Neural cell (in vitro differentiated cells): ENCODE measurements at regions not wholly inside any gene's neighbourhood (a gene's known extent, or its start where the extent isn't known, plus 50 kb on each side); places are given as distances from the start of the nearest gene placed in this dataset.
"Not testable (repeated sequence)": the region's sequence is repeated elsewhere in the genome, so short reads cannot be mapped to it uniquely, and the experiment has no call there.

Experiments
- H2AFZ ChIP-seq: fragments of 200-600, 300-800 bp; sonication (generic), shearing (Covaris generic); 2 replicates; pipeline ENCODE4 v1.6.0; 2014; ENCODE audit warnings: low read depth, mild to moderate bottlenecking, antibody characterized with exemption, low read length, moderate library complexity
- H3F3A ChIP-seq: fragments of 200-600 bp; shearing (Covaris generic); 2 replicates; pipeline ENCODE4 v1.6.1; 2016; ENCODE audit warnings: mild to moderate bottlenecking, moderate library complexity, mixed read lengths, antibody characterized with exemption, low read length; ENCODE audit not compliant: insufficient read depth, poor library complexity, severe bottlenecking
- H3K27ac ChIP-seq: fragments of 200-600, 300-800 bp; sonication (generic), shearing (Covaris generic); 2 replicates; pipeline ENCODE4 v1.5.1; 2014; ENCODE audit warnings: mild to moderate bottlenecking, low read length, moderate library complexity
- H3K27me3 ChIP-seq: fragments of 300-800, 200-600 bp; sonication (generic), shearing (Covaris generic); 2 replicates; pipeline ENCODE4 v1.6.0; 2014; ENCODE audit warnings: mild to moderate bottlenecking, low read depth, low read length, moderate library complexity; ENCODE audit not compliant: insufficient read depth
- H3K36me3 ChIP-seq: fragments of 300-800, 200-600 bp; sonication (generic), shearing (Covaris generic); 2 replicates; pipeline ENCODE4 v1.5.1; 2014; ENCODE audit warnings: mild to moderate bottlenecking, antibody characterized with exemption, low read length, moderate library complexity; ENCODE audit not compliant: insufficient read depth
- H3K4me2 ChIP-seq: fragments of 300-800, 200-600 bp; sonication (generic), shearing (Covaris generic); 2 replicates; pipeline ENCODE4 v1.6.0; 2014; ENCODE audit warnings: mild to moderate bottlenecking, low read length
- H3K4me3 ChIP-seq: fragments of 300-800, 200-600 bp; sonication (generic), shearing (Covaris generic); 2 replicates; pipeline ENCODE4 v1.5.1; 2014; ENCODE audit warnings: mild to moderate bottlenecking, low read length, moderate library complexity
- H3K79me2 ChIP-seq: fragments of 200-600 bp; shearing (Covaris generic); replicated peaks from 2 replicates; pipeline ENCODE4 v1.6.0; 2014; ENCODE audit warnings: mild to moderate bottlenecking, low read length, moderate library complexity; ENCODE audit not compliant: insufficient read depth
- H3K9ac ChIP-seq: fragments of 300-800, 200-600 bp; sonication (generic), shearing (Covaris generic); 2 replicates; pipeline ENCODE4 v1.6.1; 2016; ENCODE audit warnings: mild to moderate bottlenecking, low read length, mixed read lengths
- H3K9me2 ChIP-seq: fragments of 200-600 bp; shearing (Covaris generic); 2 replicates; pipeline ENCODE4 v1.6.1; 2016; ENCODE audit warnings: mild to moderate bottlenecking, low read length, mixed read lengths; ENCODE audit not compliant: insufficient read depth
- H3K9me3 ChIP-seq: fragments of 200-600, 300-800 bp; sonication (generic), shearing (Covaris generic); 2 replicates; pipeline ENCODE4 v1.6.1; 2016; ENCODE audit warnings: mild to moderate bottlenecking, mixed run types, low read length, moderate library complexity, mixed read lengths
- H4K20me1 ChIP-seq: fragments of 200-600 bp; shearing (Covaris generic); 2 replicates; pipeline ENCODE4 v1.6.1; 2016; ENCODE audit warnings: mild to moderate bottlenecking, mixed run types; ENCODE audit not compliant: insufficient read depth
- CTCF ChIP-seq: fragments of 450-650 bp; IDR thresholded peaks from 2 replicates; pipeline ENCODE4 v1.5.1; 2014; ENCODE audit warnings: antibody characterized with exemption, mild to moderate bottlenecking, moderate library complexity; ENCODE audit not compliant: poor library complexity, severe bottlenecking
- EP300 ChIP-seq: fragments of 450-650 bp; conservative IDR thresholded peaks from 2 replicates; pipeline ENCODE4 v1.6.1; 2014; ENCODE audit warnings: antibody characterized with exemption, mild to moderate bottlenecking, moderate library complexity; ENCODE audit not compliant: poor library complexity, severe bottlenecking
- EZH2 ChIP-seq: fragments of 200-600, 300-800 bp; shearing (Covaris generic), sonication (generic); IDR thresholded peaks from 2 replicates; pipeline ENCODE4 v1.6.1; 2014; ENCODE audit warnings: antibody characterized with exemption, low read length, borderline replicate concordance, mild to moderate bottlenecking; ENCODE audit not compliant: insufficient read depth, poor library complexity, severe bottlenecking
- MXI1 ChIP-seq: fragments of 450-650 bp; conservative IDR thresholded peaks from 2 replicates; pipeline ENCODE4 v1.6.1; 2014; ENCODE audit warnings: antibody characterized with exemption, mild to moderate bottlenecking; ENCODE audit not compliant: poor library complexity, severe bottlenecking
- POLR2AphosphoS5 ChIP-seq: IDR thresholded peaks from 2 replicates; pipeline ENCODE4 v1.6.1; 2012
- RAD21 ChIP-seq: fragments of 450-650 bp; conservative IDR thresholded peaks from 2 replicates; pipeline ENCODE4 v1.6.1; 2014; ENCODE audit warnings: antibody characterized with exemption, mild to moderate bottlenecking, moderate library complexity
- REST ChIP-seq: IDR thresholded peaks from 2 replicates; pipeline ENCODE4 v1.6.1; 2012; ENCODE audit warnings: borderline replicate concordance
- SMC3 ChIP-seq: fragments of 450-650 bp; conservative IDR thresholded peaks from 2 replicates; pipeline ENCODE4 v1.6.1; 2014; ENCODE audit warnings: antibody characterized with exemption, mild to moderate bottlenecking, moderate library complexity; ENCODE audit not compliant: poor library complexity
- TAF1 ChIP-seq: IDR thresholded peaks from 2 replicates; pipeline ENCODE4 v1.6.1; 2012; ENCODE audit warnings: low read depth

- no peaks in the 10 kb centered on the region for H3F3A ChIP-seq
- no peak overlapping the region for H3K9ac ChIP-seq
- H3K79me2 ChIP-seq: no peaks in the 10 kb centered on the region
- H3K4me3 ChIP-seq: no peak overlapping the region
- no peaks in the 10 kb centered on the region for H3K9me2 ChIP-seq
- H3K27ac ChIP-seq: no peak overlapping the region
- no peak overlapping the region for H2AFZ ChIP-seq
- peaks cover 6% of the 10 kb centered on the region for H3K9me3 ChIP-seq
- no peak for TF ChIP-seq POLR2AphosphoS5
- no peak for TF ChIP-seq TAF1
- TF ChIP-seq EZH2: no peak
- no peak for TF ChIP-seq EP300
- TF ChIP-seq CTCF: no peak
- TF ChIP-seq MXI1: no peak
- no peak for TF ChIP-seq RAD21
- TF ChIP-seq SMC3: no peak
- no peak for TF ChIP-seq REST
- no peak overlapping the region for H3K4me2 ChIP-seq
- H3K36me3 ChIP-seq: no peaks in the 10 kb centered on the region
- H3K27me3 ChIP-seq: no peaks in the 10 kb centered on the region
- H4K20me1 ChIP-seq: no peaks in the 10 kb centered on the region
Observed at GRCh38 chr18:71362140-71362539, 1073.3 kb downstream of the SOCS6 start.

- H3K79me2 ChIP-seq, H3K4me2 ChIP-seq, H3K9ac ChIP-seq, H3F3A ChIP-seq, H4K20me1 ChIP-seq, H3K4me3 ChIP-seq, H3K9me3 ChIP-seq, H2AFZ ChIP-seq, H3K9me2 ChIP-seq, H3K36me3 ChIP-seq, H3K27ac ChIP-seq, H3K27me3 ChIP-seq: not testable (repeated sequence)
Observed at GRCh38 chr18:71355599-71355998, 1066.8 kb downstream of the SOCS6 start.

GRCh38 chr18:71352618-71353017, 1063.8 kb downstream of the SOCS6 start:
- Histone ChIP-seq H3F3A (no peaks in the 10 kb centered on the region), H3K27me3 (no peaks in the 10 kb centered on the region), H3K36me3 (no peaks in the 10 kb centered on the region), H3K9me2 (no peaks in the 10 kb centered on the region), H3K9me3 (no peaks in the 10 kb centered on the region), H3K9ac (no peak overlapping the region), H3K27ac (no peak overlapping the region), H2AFZ (no peak overlapping the region), H3K79me2 (no peaks in the 10 kb centered on the region), H3K4me2 (no peak overlapping the region), H4K20me1 (no peaks in the 10 kb centered on the region), H3K4me3 (no peak overlapping the region)
- no peak for TF ChIP-seq TAF1
- TF ChIP-seq RAD21: no peak
- no peak for TF ChIP-seq MXI1
- TF ChIP-seq REST: no peak
- TF ChIP-seq CTCF: no peak
